Left ventricle myocardium superior (tissue), 1 donor: ENCODE measurements at regions not wholly inside any gene's neighbourhood (a gene's known extent, or its start where the extent isn't known, plus 50 kb on each side); places are given as distances from the start of the nearest gene placed in this dataset.

Source experiments
- ATAC-seq: fragments of 200-7000 bp; cut with Tn5 transposase; one replicate; pipeline ENCODE4 v1.9.1; 2020; ENCODE audit warnings: mild to moderate bottlenecking, moderate library complexity
- DNase-seq: peaks from one replicate; pipeline ENCODE4 v3.0.0-alpha.2; 2020
- intact Hi-C: fragments of 100-400 bp; cut with micrococcal nuclease; formaldehyde crosslinking; loops from one replicate; pipeline ENCODE4 v1.11.0; 2022
- donor health status: DM: no; HTN: yes; CAD: no; lungs with severe emphysema.

- intact Hi-C loops = no loop called here
- DNase-seq (no peak), ATAC-seq (no peak)
Measured at GRCh38 chr2:122740594-122740948, 985.1 kb downstream of the TSN start.

GRCh38 chr2:122741403-122741802 lies 986.0 kb downstream of the TSN start:
- no peak for DNase-seq
- ATAC-seq = no peak
- intact Hi-C loops = no loop called here

- DNase-seq = no peak
- ATAC-seq = no peak
- intact Hi-C loops = no loop called here
Measured at GRCh38 chr2:122743021-122743675, 987.7 kb downstream of the TSN start.

DNA sequence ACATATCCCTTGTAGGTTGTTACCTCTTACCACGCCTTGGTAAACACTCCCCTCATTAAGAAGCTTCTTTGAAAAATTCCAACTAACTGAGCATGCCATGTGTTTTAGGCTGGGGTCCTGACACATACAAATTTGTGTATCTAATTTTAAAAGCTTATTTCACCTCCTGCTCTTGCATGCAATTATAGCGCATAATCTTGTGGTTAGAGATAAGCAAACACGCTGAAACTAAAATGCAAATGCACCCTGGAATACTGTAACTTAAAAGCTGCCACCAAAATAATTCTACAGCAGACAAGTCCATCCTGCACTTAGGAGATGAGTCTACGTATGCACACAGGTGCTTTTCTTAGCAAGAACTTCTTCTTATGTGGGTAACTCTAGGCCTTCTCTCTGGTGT lies 990.2 kb downstream of the TSN start:
- ATAC-seq (no peak), DNase-seq (no peak)
- intact Hi-C loops = no loop called here

DNA sequence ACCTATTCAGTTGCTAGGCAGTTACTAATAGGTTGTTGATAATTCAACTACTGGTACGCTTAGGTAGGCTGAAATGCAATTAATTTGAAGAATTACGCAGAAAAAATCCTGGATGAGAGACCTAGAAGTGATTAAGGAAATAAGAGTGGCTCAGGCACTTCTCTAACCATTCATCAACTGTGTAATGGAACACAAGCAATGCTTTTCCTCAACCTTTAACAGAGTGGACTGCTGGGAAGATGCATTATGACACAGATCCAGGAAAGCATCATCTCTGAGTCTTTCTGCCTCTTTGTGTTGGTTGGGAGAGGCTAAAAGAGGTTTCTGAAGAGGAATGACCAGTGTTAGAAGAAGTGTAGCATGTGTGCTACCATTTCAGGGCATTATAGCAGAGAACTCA lies 992.2 kb downstream of the TSN start:
- no peak for ATAC-seq
- intact Hi-C loops = no loop called here
- DNase-seq = no peak

GRCh38 chr2:122748552-122749011 lies 993.1 kb downstream of the TSN start:
- peak; percentile 77 for ATAC-seq
- intact Hi-C loops = no loop called here
- DNase-seq = peak; percentile 26

DNA sequence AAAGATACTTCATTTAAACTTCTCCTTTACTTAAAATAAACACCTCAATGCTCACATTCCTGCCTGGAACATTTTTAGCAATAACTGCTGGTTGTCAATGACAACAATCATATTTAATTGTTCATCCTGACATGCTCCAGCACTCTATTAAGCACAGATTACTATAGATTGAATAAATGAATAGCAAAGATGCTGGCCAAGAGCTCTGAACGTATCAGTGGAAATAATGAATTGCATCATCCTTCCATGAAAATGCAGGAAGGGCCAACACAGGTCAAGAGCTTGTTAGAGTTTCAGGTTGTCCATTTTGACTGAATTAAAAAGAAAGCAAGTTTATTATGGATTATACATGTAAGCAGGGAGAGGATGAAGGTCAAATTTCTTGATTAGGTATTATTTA lies 994.0 kb downstream of the TSN start:
- ATAC-seq = no peak
- intact Hi-C loops = no loop called here
- DNase-seq = no peak

- DNase-seq = no peak
- intact Hi-C loops = no loop called here
- no peak for ATAC-seq
Measured at GRCh38 chr2:122750095-122750494, 994.6 kb downstream of the TSN start.

DNA sequence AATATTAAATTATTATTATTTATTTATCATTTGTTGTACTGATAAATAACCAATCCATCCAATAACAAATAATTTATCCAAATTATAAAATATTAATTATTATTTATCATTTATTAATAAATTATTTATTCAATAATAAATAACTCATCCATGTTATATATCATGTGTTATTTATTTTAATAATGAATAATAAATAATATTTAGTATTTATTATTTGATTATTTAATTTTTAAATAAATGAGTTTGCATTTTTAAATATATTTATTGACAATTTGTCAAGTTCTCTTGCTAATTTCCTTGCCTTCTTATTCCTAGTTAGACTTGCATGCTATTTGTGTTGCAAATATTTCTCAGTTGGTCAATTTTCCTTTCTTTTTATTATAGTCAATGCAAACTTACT lies 995.4 kb downstream of the TSN start:
- DNase-seq = no peak
- no peak for ATAC-seq
- intact Hi-C loops = no loop called here

DNA sequence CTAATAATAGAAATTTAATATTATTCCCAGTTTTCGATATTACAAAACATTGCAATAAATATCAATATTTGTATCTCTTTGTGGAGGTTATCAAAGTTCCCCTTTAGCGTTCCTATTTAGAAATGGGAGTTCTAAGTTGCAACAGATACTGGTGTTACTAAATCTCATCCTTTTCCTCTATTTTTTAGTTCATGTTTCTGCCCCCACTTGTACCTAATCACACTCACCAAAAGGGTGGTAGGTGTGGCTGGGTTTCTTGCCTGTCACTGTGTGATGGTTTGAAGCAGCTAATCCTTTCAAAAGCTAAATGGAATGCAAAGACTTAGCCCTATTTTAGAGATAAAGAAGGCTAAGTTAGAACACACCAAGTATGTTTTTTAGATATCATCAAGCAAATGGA lies 997.9 kb downstream of the TSN start:
- DNase-seq (no peak), ATAC-seq (no peak)
- intact Hi-C loops = no loop called here

DNA sequence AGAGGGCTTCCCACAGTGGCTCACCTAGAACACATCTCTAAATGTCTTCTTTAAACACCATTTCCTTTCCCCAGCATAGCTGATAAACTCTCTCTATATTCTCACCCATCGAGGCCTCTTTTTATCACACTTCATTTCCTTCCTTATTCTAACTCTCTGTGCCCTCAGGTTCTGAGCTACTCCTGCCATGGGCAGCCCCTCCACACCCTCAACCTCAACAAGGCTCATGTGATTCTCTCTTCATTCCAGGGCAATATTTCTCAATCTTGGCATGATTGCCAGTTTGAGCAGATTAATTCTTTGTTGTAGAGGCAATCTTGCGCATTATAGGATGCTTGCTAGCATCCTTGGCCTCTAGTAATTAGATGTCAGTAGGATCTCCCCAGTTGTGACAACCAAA lies 999.1 kb downstream of the TSN start:
- DNase-seq (no peak), ATAC-seq (no peak)
- intact Hi-C loops = no loop called here

- intact Hi-C loops = no loop called here
- DNase-seq (no peak), ATAC-seq (peak; percentile 60)
Measured at GRCh38 chr2:122755281-122755780, 999.9 kb downstream of the TSN start.

- intact Hi-C loops = no loop called here
Measured at GRCh38 chr2:122758967-122759366, 1003.5 kb downstream of the TSN start.

DNA sequence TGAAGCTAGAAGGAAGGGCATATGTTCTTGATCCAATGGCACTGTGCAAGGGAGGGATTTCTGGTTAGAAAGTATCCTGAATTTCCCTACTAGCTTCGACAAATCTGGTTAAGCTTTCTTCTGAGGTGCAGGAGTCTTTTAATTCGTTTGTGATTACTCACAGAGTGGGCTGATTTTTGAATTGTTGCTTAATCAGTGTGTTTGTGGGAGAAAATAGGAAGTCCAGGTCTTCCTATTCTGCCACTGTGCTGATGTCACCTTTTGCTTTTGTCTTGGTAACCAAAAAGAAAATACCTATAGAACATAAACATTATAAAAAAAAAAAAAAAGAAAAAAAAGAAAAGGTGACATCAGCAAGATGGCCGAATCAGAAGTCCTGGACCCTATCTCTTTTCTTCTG lies 1008.6 kb downstream of the TSN start:
- DNase-seq (no peak), ATAC-seq (no peak)
- intact Hi-C loops = no loop called here

More at GRCh38 chr2:122758967-122759366, 1003.5 kb downstream of the TSN start:
- DNase-seq = no peak
- ATAC-seq = no peak

DNA sequence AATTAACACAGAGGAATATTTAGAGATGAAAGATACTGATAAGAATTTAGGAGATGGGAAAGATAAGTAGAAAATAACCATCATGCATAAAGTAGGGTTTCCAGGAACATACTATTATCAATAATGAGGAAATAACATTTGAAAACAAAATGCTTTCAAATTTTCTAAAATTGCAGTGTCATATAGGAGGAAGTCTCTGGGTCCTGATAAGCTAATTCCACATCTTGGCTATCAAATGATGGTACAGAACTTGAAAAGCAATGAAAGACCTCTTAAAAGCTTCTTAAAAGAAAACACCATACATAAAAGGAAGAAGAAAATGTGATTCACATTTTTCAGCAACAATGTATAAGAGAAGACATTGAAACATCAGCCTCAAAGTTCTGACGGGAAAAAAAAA lies 1024.8 kb downstream of the TSN start:
- DNase-seq (no peak), ATAC-seq (no peak)
- intact Hi-C loops = no loop called here

GRCh38 chr2:122794100-122794499 lies 1038.6 kb downstream of the TSN start:
- DNase-seq (no peak), ATAC-seq (no peak)
- intact Hi-C loops = no loop called here

- ATAC-seq (no peak), DNase-seq (no peak)
- intact Hi-C loops = no loop called here
Measured at GRCh38 chr2:122795763-122796162, 1040.3 kb downstream of the TSN start.

DNA sequence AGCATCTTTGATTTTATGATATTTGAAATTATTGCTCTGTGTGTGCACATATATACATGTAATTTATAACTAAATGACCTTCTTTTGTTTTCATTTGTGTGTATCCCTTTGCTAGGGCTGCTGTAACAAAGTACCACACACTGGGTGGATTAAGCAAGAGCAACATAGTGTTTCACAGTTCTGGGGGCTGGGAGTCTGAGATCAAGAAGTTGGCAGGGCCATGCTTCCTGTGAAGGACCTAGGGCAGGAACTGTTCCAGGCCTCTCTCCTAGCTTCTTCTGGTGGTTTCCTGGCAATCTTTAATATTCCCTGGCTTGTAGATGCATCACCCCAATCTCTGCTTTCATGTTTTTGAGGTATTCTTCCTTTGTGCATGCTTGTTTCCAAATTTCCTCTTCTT lies 1043.9 kb downstream of the TSN start:
- intact Hi-C loops = no loop called here
- DNase-seq = no peak

DNA sequence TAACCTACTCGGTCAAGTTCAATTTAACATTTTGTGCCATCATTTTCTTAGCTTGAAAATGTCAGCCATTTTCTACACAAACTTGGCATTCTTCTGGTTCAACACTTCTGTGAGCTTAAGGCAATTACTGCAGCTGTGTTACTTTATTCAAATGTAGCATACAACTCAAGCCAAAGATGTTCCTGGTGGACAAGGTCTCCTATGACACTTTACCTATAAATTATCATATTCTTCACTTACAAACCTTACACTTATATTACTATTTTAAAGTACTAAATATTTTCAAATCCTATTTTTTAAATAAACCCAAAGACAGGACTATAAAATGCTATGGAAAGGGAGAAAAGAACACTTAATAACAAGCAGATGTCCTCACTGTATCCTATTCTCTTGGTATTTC lies 1045.3 kb downstream of the TSN start:
- no peak for DNase-seq
- no peak for ATAC-seq
- intact Hi-C loops = no loop called here

More for the DNA sequence above, 1043.9 kb downstream of the TSN start:
- ATAC-seq = no peak

DNA sequence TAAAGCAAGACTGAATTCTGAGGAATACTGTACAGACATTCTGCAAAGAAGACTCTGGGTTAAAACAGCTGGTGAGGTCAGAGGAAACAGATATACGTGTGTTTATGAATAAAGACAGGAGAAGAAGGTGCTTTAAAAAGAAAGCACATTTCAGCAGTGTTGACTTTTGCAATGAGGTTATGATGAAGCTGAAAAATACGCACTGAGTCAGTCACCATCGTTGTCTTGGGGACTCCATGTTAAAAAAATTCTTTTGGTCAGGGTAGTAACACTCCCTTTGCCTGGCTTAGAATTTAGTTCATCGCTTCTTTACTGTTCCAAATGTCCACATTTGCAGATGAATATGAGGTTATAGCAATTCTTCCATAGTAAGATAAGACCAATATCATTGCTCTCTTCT lies 1049.0 kb downstream of the TSN start:
- intact Hi-C loops = no loop called here
- no peak for DNase-seq
- no peak for ATAC-seq

- ATAC-seq (no peak), DNase-seq (no peak)
- intact Hi-C loops = no loop called here
Measured at GRCh38 chr2:122805346-122805745, 1049.9 kb downstream of the TSN start.
